Thoracic aorta (tissue), 2 donors: ENCODE measurements at regions not wholly inside any gene's neighbourhood (a gene's known extent, or its start where the extent isn't known, plus 50 kb on each side); places are given as distances from the start of the nearest gene placed in this dataset.

Source experiments
- ATAC-seq: fragments of 150-250 bp; one replicate; pipeline ENCODE4 v1.8.0; 2017; ENCODE audit warnings: low read depth; ENCODE audit not compliant: insufficient number of reproducible peaks, low FRiP score
- DNase-seq: peaks from one replicate; pipeline ENCODE4 v3.0.0-alpha.2; 2020; ENCODE audit warnings: low spot score
- H3K27ac ChIP-seq, 2 donors: fragments of 200-600 bp; sonication (generic); 1 replicate in 1 of 2; 2 replicates in 1 of 2; pipeline ENCODE4 v1.5.1; 2016; ENCODE audit warnings: mild to moderate bottlenecking in 2 of 2, moderate library complexity in 2 of 2
- H3K27me3 ChIP-seq: fragments of 200-600 bp; sonication (generic); replicated peaks from 2 replicates; pipeline ENCODE4 v1.6.0; 2016; ENCODE audit warnings: mild to moderate bottlenecking; ENCODE audit not compliant: insufficient read depth
- H3K36me3 ChIP-seq: fragments of 200-600 bp; sonication (generic); one replicate; pipeline ENCODE4 v1.5.1; 2016
- H3K4me1 ChIP-seq, 2 donors: fragments of 200-600 bp; sonication (generic); 1 replicate in 1 of 2; 2 replicates in 1 of 2; pipeline versions ENCODE4 v1.5.1 to v1.6.0; 2016; ENCODE audit warnings: low read depth in 2 of 2, mild to moderate bottlenecking in 1 of 2; ENCODE audit not compliant: control insufficient read depth in 1 of 2
- H3K4me3 ChIP-seq: fragments of 200-600 bp; sonication (generic); 2 replicates; pipeline ENCODE4 v1.5.1; 2016; ENCODE audit warnings: mild to moderate bottlenecking
- H3K9me3 ChIP-seq: fragments of 200-600 bp; sonication (generic); 2 replicates; pipeline ENCODE4 v1.5.1; 2016
- CTCF ChIP-seq: fragments of 200-600 bp; sonication (generic); IDR thresholded peaks from one replicate; pipeline ENCODE4 v1.5.1; 2019; ENCODE audit warnings: antibody characterized with exemption

GRCh38 chr4:60500810-60501209 is 699.3 kb upstream of the ADGRL3 start:
- Histone ChIP-seq H3K4me1 (no peaks in the 10 kb centered on the region), H3K27me3 (no peaks in the 10 kb centered on the region), H3K9me3 (no peaks in the 10 kb centered on the region), H3K36me3 (no peaks in the 10 kb centered on the region), H3K4me3 (no peak overlapping the region), H3K27ac (no peak overlapping the region)
- ATAC-seq (no peak), DNase-seq (no peak)
- TF ChIP-seq CTCF, result no peak

- no peaks in the 10 kb centered on the region for H3K36me3 ChIP-seq
- no peaks in the 10 kb centered on the region for H3K27me3 ChIP-seq
- DNase-seq (no peak), ATAC-seq (no peak)
- H3K4me3 ChIP-seq, result no peak overlapping the region
- no peak for TF ChIP-seq CTCF
- H3K27ac ChIP-seq, result no peak overlapping the region
- no peaks in the 10 kb centered on the region for H3K4me1 ChIP-seq
- peaks cover under 1% of the 10 kb centered on the region for H3K9me3 ChIP-seq
Measured at GRCh38 chr4:60502733-60503132, 697.4 kb upstream of the ADGRL3 start.

- DNase-seq (no peak), ATAC-seq (no peak)
- Histone ChIP-seq H3K4me3 (no peak overlapping the region), H3K27ac (no peak overlapping the region), H3K9me3 (peaks cover 12% of the 10 kb centered on the region), H3K36me3 (no peaks in the 10 kb centered on the region), H3K4me1 (peaks cover 0 to 7% of the 10 kb centered on the region in 2 donors), H3K27me3 (no peaks in the 10 kb centered on the region)
- TF ChIP-seq CTCF, result no peak
Measured at GRCh38 chr4:60506061-60506460, 694.1 kb upstream of the ADGRL3 start.

DNA sequence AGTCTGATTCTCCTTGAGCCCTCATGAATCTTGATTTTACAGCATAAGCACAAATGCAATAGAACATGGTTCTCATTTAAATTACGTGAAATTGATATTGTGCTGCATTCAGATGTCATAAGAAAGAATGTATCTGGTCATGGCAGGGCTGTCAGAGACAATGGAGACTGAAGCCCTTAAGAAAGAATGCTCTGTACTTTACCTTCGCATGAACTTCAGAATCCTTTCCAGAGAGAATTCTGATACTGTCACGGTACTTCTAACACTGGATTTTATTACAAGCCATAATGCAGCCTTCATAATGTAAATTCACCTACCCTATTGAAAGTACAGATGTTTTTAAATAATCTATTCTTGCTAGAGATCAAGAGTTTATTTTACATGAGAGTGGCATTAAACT is 677.9 kb upstream of the ADGRL3 start:
- no peaks in the 10 kb centered on the region for H3K36me3 ChIP-seq
- H3K4me3 ChIP-seq, result no peak overlapping the region
- H3K9me3 ChIP-seq, result no peaks in the 10 kb centered on the region
- H3K27ac ChIP-seq, result no peak overlapping the region
- ATAC-seq (no peak), DNase-seq (no peak)
- H3K27me3 ChIP-seq, result no peaks in the 10 kb centered on the region
- H3K4me1 ChIP-seq, result no peaks in the 10 kb centered on the region
- TF ChIP-seq CTCF, result no peak

GRCh38 chr4:60531776-60532379 is 668.2 kb upstream of the ADGRL3 start:
- DNase-seq (no peak), ATAC-seq (no peak)
- no peaks in the 10 kb centered on the region for H3K36me3 ChIP-seq
- no peaks in the 10 kb centered on the region for H3K27me3 ChIP-seq
- H3K9me3 ChIP-seq, result no peaks in the 10 kb centered on the region
- TF ChIP-seq CTCF, result no peak
- no peaks in the 10 kb centered on the region for H3K4me1 ChIP-seq
- H3K4me3 ChIP-seq, result no peak overlapping the region
- H3K27ac ChIP-seq, result no peak overlapping the region
